OCI-M1 (cell line): ENCODE measurements at regions not wholly inside any gene's neighbourhood (a gene's known extent, or its start where the extent isn't known, plus 50 kb on each side); places are given as distances from the start of the nearest gene placed in this dataset.
"Not testable (repeated sequence)": the region's sequence is repeated elsewhere in the genome, so short reads cannot be mapped to it uniquely, and the experiment has no call there.

Experiments
- DNase-seq: peaks from one replicate; lab custom pipeline; 2025; lab: John Stamatoyannopoulos, UW

GRCh38 chr15:87752250-87752951, 504.1 kb downstream of the NTRK3 start:
- DNase-seq, result peak; percentile 5

- no peak for DNase-seq
Observed at GRCh38 chr15:87748483-87748882, 508.1 kb downstream of the NTRK3 start.

GRCh38 chr15:87747087-87747486, 509.5 kb downstream of the NTRK3 start:
- no peak for DNase-seq

- no peak for DNase-seq
Observed at GRCh38 chr15:87746333-87746732, 510.2 kb downstream of the NTRK3 start.

GRCh38 chr15:87744815-87745214, 511.7 kb downstream of the NTRK3 start:
- peak; percentile 63 for DNase-seq

- DNase-seq, result no peak
Observed at GRCh38 chr15:87743562-87743961, 513.0 kb downstream of the NTRK3 start.

- DNase-seq, result no peak
Observed at GRCh38 chr15:87741350-87741749, 515.2 kb downstream of the NTRK3 start.

GRCh38 chr15:87740655-87741344, 515.7 kb downstream of the NTRK3 start:
- no peak for DNase-seq

GRCh38 chr15:87739866-87740265, 516.7 kb downstream of the NTRK3 start:
- DNase-seq, result peak; percentile 8

GRCh38 chr15:87739081-87739480, 517.5 kb downstream of the NTRK3 start:
- DNase-seq, result no peak

GRCh38 chr15:87737460-87737859, 519.1 kb downstream of the NTRK3 start:
- DNase-seq, result not testable (repeated sequence)

GRCh38 chr15:87736891-87737389, 519.6 kb downstream of the NTRK3 start:
- no peak for DNase-seq

- DNase-seq, result no peak
Observed at GRCh38 chr15:87736401-87736800, 520.1 kb downstream of the NTRK3 start.

- DNase-seq, result no peak
Observed at GRCh38 chr15:87735522-87735921, 521.0 kb downstream of the NTRK3 start.

- DNase-seq, result no peak
Observed at GRCh38 chr15:87734571-87735373, 521.8 kb downstream of the NTRK3 start.

GRCh38 chr15:87733977-87734376, 522.6 kb downstream of the NTRK3 start:
- no peak for DNase-seq

GRCh38 chr15:87733541-87733941, 523.0 kb downstream of the NTRK3 start:
- DNase-seq, result no peak

- no peak for DNase-seq
Observed at GRCh38 chr15:87732976-87733375, 523.6 kb downstream of the NTRK3 start.

- DNase-seq, result peak; percentile 9
Observed at GRCh38 chr15:87731630-87732029, 524.9 kb downstream of the NTRK3 start.

GRCh38 chr15:87730706-87731105, 525.8 kb downstream of the NTRK3 start:
- no peak for DNase-seq

GRCh38 chr15:87728998-87729397, 527.5 kb downstream of the NTRK3 start:
- no peak for DNase-seq

- DNase-seq, result no peak
Observed at GRCh38 chr15:87727073-87727472, 529.5 kb downstream of the NTRK3 start.

- DNase-seq, result no peak
Observed at GRCh38 chr15:87724330-87724729, 532.2 kb downstream of the NTRK3 start.
